Natural killer cell (primary cell): ENCODE measurements at regions not wholly inside any gene's neighbourhood (a gene's known extent, or its start where the extent isn't known, plus 50 kb on each side); places are given as distances from the start of the nearest gene placed in this dataset.

Source experiments
- ATAC-seq, 3 donors: fragments of 150-1000 bp in 2 of 3; fragments of 200-7000 bp in 1 of 3; cut with Tn5 transposase; 1 replicate in 1 of 3; 2 replicates in 2 of 3; pipeline ENCODE4 v1.10.0; 2021; ENCODE audit warnings: mild to moderate bottlenecking in 2 of 3, moderate library complexity in 2 of 3
- DNase-seq, 2 donors: peaks; one replicate each; pipeline versions ENCODE4 v3.0.0 to v3.0.0-alpha.2; 2013 to 2021; ENCODE audit warnings: mixed read lengths in 1 of 2
- H3K27ac ChIP-seq: one replicate; pipeline ENCODE4 v1.5.1; 2013; ENCODE audit warnings: mild to moderate bottlenecking, low read length
- H3K27me3 ChIP-seq: one replicate; pipeline ENCODE4 v1.6.1; 2013; ENCODE audit warnings: low read length; ENCODE audit not compliant: control insufficient read depth, insufficient read depth
- H3K36me3 ChIP-seq: one replicate; pipeline ENCODE4 v1.6.1; 2013; ENCODE audit warnings: low read length; ENCODE audit not compliant: control insufficient read depth, insufficient read depth
- H3K4me1 ChIP-seq: one replicate; pipeline ENCODE4 v1.6.1; 2013; ENCODE audit warnings: low read length; ENCODE audit not compliant: control insufficient read depth, insufficient read depth
- H3K4me3 ChIP-seq: one replicate; pipeline ENCODE4 v1.5.1; 2013; ENCODE audit warnings: low read length
- H3K9me3 ChIP-seq: one replicate; pipeline ENCODE4 v1.6.1; 2013; ENCODE audit warnings: low read length; ENCODE audit not compliant: control insufficient read depth, insufficient read depth
- H3K27ac Mint-ChIP-seq, 2 donors: one replicate each; pipeline ENCODE4 v1.8.0; 2022; ENCODE audit warnings: mild to moderate bottlenecking in 2 of 2, mixed read lengths in 2 of 2, moderate library complexity in 1 of 2
- H3K27me3 Mint-ChIP-seq, 2 donors: one replicate each; pipeline ENCODE4 v1.8.0; 2022; ENCODE audit warnings: low read depth in 2 of 2, mixed read lengths in 2 of 2
- H3K36me3 Mint-ChIP-seq: one replicate; pipeline ENCODE4 v1.8.0; 2022; ENCODE audit warnings: mixed read lengths
- H3K4me1 Mint-ChIP-seq, 2 donors: one replicate each; pipeline ENCODE4 v1.8.0; 2022; ENCODE audit warnings: mixed read lengths in 2 of 2
- H3K4me3 Mint-ChIP-seq: one replicate; pipeline ENCODE4 v1.8.0; 2022; ENCODE audit warnings: mild to moderate bottlenecking, moderate library complexity, mixed read lengths
- H3K9me3 Mint-ChIP-seq, 2 donors: one replicate each; pipeline ENCODE4 v1.8.0; 2022; ENCODE audit warnings: mixed read lengths in 2 of 2
- WGBS: methylation state at CpG from one replicate; pipeline ENCODE4 v1.1.7; 2013; ENCODE audit warnings: missing lambda C conversion rate; ENCODE audit not compliant: insufficient coverage; 5-methylcytosine and 5-hydroxymethylcytosine counted together
- intact Hi-C: fragments of 100-400 bp; cut with micrococcal nuclease; formaldehyde crosslinking; loops from one replicate; pipeline ENCODE4 v1.14.2; 2022
- TF ChIP-seq, protein P1 (sequence below): fragments of 200-600 bp; IDR thresholded peaks from one replicate; pipeline ENCODE4 v1.8.0; 2022; ENCODE audit warnings: antibody characterized with exemption

DNA sequence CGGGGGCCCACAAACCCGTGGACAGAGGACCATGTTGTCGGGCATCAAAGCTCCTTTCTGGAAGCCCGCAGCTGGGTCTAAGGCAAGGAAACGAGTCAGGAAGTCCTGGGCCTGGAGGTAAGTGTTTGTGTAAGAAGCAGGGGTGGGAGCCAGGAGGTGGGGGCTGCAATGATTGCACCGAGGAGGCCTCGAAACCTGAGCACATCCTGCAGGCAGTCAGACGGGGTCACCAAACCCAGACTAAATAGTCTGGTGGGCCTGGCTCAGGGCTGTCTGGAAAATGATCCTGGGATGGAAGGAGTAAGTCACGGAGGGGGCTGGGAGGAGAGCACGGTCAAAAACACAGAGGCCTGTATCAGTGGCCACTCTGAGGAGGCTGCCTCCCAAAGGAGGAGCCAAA, 539.2 kb downstream of the MN1 start:
- Histone ChIP-seq H3K4me1 (no peaks in the 10 kb centered on the region), H3K36me3 (no peaks in the 10 kb centered on the region), H3K9me3 (no peaks in the 10 kb centered on the region), H3K27me3 (no peaks in the 10 kb centered on the region), H3K4me3 (no peak overlapping the region), H3K27ac (no peak overlapping the region)
- no peak overlapping the region for H3K27ac Mint-ChIP-seq
- DNase-seq = no peak
- WGBS = 67% methylated on average over 10 of the region's 10 CpGs
- no peak for ATAC-seq
- intact Hi-C loops = no loop called here
- TF ChIP-seq, protein P1, sequence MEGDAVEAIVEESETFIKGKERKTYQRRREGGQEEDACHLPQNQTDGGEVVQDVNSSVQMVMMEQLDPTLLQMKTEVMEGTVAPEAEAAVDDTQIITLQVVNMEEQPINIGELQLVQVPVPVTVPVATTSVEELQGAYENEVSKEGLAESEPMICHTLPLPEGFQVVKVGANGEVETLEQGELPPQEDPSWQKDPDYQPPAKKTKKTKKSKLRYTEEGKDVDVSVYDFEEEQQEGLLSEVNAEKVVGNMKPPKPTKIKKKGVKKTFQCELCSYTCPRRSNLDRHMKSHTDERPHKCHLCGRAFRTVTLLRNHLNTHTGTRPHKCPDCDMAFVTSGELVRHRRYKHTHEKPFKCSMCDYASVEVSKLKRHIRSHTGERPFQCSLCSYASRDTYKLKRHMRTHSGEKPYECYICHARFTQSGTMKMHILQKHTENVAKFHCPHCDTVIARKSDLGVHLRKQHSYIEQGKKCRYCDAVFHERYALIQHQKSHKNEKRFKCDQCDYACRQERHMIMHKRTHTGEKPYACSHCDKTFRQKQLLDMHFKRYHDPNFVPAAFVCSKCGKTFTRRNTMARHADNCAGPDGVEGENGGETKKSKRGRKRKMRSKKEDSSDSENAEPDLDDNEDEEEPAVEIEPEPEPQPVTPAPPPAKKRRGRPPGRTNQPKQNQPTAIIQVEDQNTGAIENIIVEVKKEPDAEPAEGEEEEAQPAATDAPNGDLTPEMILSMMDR = no peak
- no peak overlapping the region for H3K4me3 Mint-ChIP-seq
- no peaks in the 10 kb centered on the region for H3K4me1 Mint-ChIP-seq
- H3K36me3 Mint-ChIP-seq = no peaks in the 10 kb centered on the region
- H3K9me3 Mint-ChIP-seq = no peaks in the 10 kb centered on the region
- H3K27me3 Mint-ChIP-seq = peaks cover 10 to 19% of the 10 kb centered on the region in 2 donors

DNA sequence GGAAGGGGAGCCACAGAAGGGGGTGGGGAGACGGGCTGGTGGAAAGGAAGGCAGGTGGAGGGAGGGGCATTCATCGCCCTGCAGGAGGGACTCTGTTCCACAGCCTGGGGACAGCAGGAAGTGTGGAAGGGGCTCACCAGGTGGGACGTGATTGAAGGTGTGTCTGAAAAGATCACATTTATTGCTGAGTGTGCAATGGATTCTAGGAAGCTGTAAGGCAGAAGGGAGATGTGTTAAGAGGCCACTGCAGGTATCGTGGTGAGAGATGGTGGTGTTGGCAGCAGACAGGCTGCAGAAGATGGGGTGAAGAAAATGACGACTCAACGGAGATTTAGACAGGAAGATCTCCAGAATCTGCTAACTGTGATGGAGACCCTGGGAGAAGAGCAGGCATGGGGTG, 537.4 kb downstream of the MN1 start:
- no peaks in the 10 kb centered on the region for H3K4me1 ChIP-seq
- TF ChIP-seq, protein P1 = no peak
- no peaks in the 10 kb centered on the region for H3K27me3 ChIP-seq
- Mint-ChIP-seq H3K4me1 (no peaks in the 10 kb centered on the region), H3K36me3 (no peaks in the 10 kb centered on the region), H3K27ac (no peak overlapping the region), H3K27me3 (peaks cover 10 to 19% of the 10 kb centered on the region in 2 donors), H3K4me3 (no peak overlapping the region), H3K9me3 (no peaks in the 10 kb centered on the region)
- H3K27ac ChIP-seq = no peak overlapping the region
- no peak for DNase-seq
- intact Hi-C loops = no loop called here
- H3K4me3 ChIP-seq = no peak overlapping the region
- no peak for ATAC-seq
- no peaks in the 10 kb centered on the region for H3K36me3 ChIP-seq
- 70% methylated on average over 6 of the region's 6 CpGs for WGBS
- H3K9me3 ChIP-seq = no peaks in the 10 kb centered on the region

DNA sequence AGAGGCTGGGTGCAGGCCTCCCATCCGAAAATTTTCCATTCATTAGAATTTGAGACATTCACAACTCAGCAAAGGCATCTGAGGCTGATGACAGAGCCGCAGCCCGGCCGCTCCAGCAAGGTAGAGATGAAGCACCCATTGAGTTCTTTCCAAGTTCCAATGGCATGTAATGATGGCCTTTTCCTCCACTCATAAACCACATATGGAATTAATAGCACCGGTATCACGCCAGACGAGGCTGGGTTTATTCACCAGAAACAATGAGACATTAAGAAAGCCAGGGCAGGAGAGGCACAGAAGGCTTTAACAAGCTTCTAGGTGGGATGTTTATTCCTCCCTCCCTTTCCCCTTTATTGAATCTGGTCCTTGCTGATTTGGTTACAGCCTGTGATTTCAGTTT, 534.4 kb downstream of the MN1 start:
- no peaks in the 10 kb centered on the region for H3K27me3 ChIP-seq
- no peak for ATAC-seq
- DNase-seq = no peak
- no peaks in the 10 kb centered on the region for H3K4me1 ChIP-seq
- H3K4me3 ChIP-seq = no peak overlapping the region
- 93% methylated on average over 7 of the region's 7 CpGs for WGBS
- Mint-ChIP-seq H3K36me3 (no peaks in the 10 kb centered on the region), H3K4me3 (no peak overlapping the region), H3K9me3 (no peaks in the 10 kb centered on the region), H3K27me3 (peaks cover 27 to 32% of the 10 kb centered on the region in 2 donors), H3K27ac (no peak overlapping the region), H3K4me1 (no peaks in the 10 kb centered on the region)
- H3K36me3 ChIP-seq = no peaks in the 10 kb centered on the region
- H3K9me3 ChIP-seq = no peaks in the 10 kb centered on the region
- TF ChIP-seq, protein P1 = no peak
- intact Hi-C loops = no loop called here
- H3K27ac ChIP-seq = no peak overlapping the region

DNA sequence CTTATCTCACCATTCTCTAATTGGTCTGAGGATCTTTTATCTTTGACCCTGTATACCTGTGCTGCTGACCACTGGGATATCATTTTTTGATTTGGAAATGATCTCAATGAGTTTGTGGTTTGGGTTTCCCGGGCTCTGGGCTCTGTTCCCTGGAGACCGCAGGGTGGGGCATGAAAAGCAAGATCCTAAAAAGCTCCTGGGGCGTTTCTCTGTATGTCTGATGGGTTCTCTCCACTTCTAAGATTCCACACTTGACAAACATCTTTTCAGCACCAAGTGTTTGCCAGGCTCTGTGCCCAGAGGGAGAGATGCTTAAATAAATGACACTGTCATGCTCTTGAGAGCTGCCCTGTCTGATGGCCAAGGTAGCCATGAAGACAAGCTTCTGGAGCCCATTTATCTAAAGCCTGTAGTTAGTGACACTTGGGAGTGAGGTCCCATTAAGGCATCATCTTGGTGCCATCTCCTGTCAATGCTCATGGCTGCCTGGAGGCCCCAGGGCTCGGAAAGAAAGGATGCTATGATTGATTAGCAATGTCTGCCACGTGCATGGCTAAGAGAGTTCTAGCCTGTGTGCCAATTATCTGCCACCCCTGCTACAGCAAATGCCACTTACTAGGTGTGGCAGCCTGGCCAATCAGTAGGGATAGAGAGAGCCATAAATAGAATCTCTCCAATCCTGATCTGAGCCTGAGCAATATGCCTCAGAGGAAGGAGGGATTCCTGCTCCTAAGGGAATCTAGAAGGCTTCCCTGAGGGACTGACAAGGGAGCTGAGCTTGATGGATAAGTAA, 531.6 kb downstream of the MN1 start:
- no peak overlapping the region for H3K27ac Mint-ChIP-seq

More for the DNA sequence above, 531.6 kb downstream of the MN1 start:
- Mint-ChIP-seq H3K9me3 (no peaks in the 10 kb centered on the region), H3K36me3 (no peaks in the 10 kb centered on the region), H3K4me1 (no peaks in the 10 kb centered on the region), H3K4me3 (no peak overlapping the region), H3K27me3 (peaks cover 23 to 36% of the 10 kb centered on the region in 2 donors)
- WGBS = 67% methylated on average over 5 of the region's 5 CpGs
- ATAC-seq (no peak), DNase-seq (no peak)
- H3K4me1 ChIP-seq = no peaks in the 10 kb centered on the region
- intact Hi-C loops = no loop called here
- no peaks in the 10 kb centered on the region for H3K9me3 ChIP-seq
- no peaks in the 10 kb centered on the region for H3K27me3 ChIP-seq
- no peak overlapping the region for H3K27ac ChIP-seq
- no peak overlapping the region for H3K4me3 ChIP-seq
- H3K36me3 ChIP-seq = no peaks in the 10 kb centered on the region
- TF ChIP-seq, protein P1 = no peak
